ENCODE measurements at regions not wholly inside any gene's neighbourhood (a gene's known extent, or its start where the extent isn't known, plus 50 kb on each side); places are given as distances from the start of the nearest gene placed in this dataset.

DNA sequence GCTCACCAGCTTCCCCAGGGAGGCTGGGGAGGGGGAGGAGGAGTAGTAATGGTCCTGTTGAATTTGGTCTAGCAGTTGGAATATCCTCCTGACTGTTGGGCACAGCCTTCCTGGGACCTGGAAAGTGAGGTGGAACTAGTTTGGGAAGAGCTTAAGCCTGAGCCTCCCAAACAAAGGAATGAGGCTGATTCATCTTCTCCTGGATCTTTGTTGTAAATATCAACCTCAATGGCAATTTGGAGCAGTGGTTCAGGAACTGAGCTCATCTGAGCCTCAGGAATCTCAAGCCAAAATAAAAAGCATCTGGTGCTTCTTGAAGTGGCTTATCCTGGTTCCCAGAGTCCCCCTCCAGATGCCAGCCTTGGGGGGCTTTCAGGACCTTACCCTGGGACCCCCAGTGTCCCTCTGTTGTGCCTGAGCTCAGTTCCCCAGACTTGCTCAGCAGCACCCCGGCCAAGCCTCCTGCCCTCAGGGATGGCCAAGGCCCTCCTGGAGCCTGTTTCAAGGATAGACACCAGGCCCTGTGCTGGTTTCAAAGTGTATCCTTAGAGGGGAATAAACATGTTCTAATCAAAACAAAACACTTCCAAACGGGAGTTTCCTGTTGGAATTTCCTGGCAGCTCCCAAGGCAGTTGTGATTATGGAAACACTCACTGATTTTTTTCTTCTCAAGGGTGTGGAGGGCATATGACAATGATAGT, 112.6 kb downstream of the DDX1 start:
- DNase-seq (no peak), ATAC-seq (peak in 1 of 2 donors; percentile 54)
- in situ Hi-C loops (cut with MboI; ENCODE audit: low sequenced_read_pairs in 4 of 4) = no loop called here
- Histone ChIP-seq H3K36me3 (no peaks in the 10 kb centered on the region), H3K4me1 (no peaks in the 10 kb centered on the region), H3K9me3 (no peaks in the 10 kb centered on the region), H3K27me3 (no peaks in the 10 kb centered on the region), H3K27ac (peak overlapping the region; percentile 43 to 68 (median 56)), H3K4me3 (no peak overlapping the region)
- intact Hi-C loops (cut with DNase I; ENCODE audit: low total_unique reads) = no loop called here
- no peak for TF ChIP-seq POLR2A (IDR thresholded peaks at IDR 0.05)
- TF ChIP-seq, protein P1, sequence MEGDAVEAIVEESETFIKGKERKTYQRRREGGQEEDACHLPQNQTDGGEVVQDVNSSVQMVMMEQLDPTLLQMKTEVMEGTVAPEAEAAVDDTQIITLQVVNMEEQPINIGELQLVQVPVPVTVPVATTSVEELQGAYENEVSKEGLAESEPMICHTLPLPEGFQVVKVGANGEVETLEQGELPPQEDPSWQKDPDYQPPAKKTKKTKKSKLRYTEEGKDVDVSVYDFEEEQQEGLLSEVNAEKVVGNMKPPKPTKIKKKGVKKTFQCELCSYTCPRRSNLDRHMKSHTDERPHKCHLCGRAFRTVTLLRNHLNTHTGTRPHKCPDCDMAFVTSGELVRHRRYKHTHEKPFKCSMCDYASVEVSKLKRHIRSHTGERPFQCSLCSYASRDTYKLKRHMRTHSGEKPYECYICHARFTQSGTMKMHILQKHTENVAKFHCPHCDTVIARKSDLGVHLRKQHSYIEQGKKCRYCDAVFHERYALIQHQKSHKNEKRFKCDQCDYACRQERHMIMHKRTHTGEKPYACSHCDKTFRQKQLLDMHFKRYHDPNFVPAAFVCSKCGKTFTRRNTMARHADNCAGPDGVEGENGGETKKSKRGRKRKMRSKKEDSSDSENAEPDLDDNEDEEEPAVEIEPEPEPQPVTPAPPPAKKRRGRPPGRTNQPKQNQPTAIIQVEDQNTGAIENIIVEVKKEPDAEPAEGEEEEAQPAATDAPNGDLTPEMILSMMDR (IDR thresholded peaks at IDR 0.05 in 4 of 5, conservative IDR thresholded peaks at IDR 0.05 in 1 of 5) = no peak

DNA sequence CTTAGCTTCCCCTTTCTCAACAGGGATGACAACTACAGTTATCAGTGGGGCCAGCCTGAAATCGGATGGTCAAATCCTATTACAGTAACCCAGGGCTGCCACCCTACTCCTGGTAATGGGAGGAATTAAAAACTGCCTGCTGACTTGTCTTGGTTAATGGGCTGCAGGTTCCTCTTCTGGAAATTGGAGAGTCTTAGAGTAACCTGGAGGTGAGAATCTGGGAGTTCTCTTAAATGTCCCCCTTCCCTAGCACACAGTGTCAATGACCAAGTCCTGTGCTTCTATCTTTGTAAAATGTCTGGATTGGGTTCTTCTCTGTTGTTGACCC, 113.1 kb downstream of the DDX1 start:
- DNase-seq (no peak), ATAC-seq (no peak)
- H3K4me3 ChIP-seq = no peak overlapping the region
- no peak overlapping the region for H3K27ac ChIP-seq
- intact Hi-C loops (cut with DNase I; ENCODE audit: low total_unique reads) = no loop called here
- in situ Hi-C loops (cut with MboI; ENCODE audit: low sequenced_read_pairs in 4 of 4) = no loop called here
- no peaks in the 10 kb centered on the region for H3K9me3 ChIP-seq
- TF ChIP-seq POLR2A (IDR thresholded peaks at IDR 0.05) = no peak
- TF ChIP-seq, protein P1 (IDR thresholded peaks at IDR 0.05 in 4 of 5, conservative IDR thresholded peaks at IDR 0.05 in 1 of 5) = no peak
- H3K27me3 ChIP-seq = no peaks in the 10 kb centered on the region
- H3K4me1 ChIP-seq = no peaks in the 10 kb centered on the region
- no peaks in the 10 kb centered on the region for H3K36me3 ChIP-seq

DNA sequence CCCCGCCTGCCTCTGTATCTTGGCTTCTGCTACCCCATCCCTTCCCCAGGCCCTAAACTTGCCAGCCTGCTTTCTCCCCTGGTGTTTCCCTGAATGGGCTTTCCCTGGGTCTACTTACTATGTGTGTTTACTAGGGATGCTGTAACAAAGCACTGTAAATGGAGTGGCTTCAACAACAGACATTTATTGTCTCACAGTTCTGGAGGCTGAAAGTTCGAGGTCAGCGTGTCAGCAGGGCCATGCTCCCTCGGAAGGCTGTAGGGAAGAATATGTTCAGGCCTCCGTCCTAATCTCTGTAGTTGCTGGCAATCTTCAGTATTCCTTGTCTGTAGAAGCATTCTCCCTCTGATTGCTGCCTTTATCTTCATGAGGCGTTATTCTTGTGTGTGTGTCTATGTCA, 113.6 kb downstream of the DDX1 start:
- DNase-seq = no peak
- no peak overlapping the region for H3K4me3 ChIP-seq
- H3K27ac ChIP-seq = no peak overlapping the region
- no peaks in the 10 kb centered on the region for H3K36me3 ChIP-seq
- no peaks in the 10 kb centered on the region for H3K9me3 ChIP-seq
- in situ Hi-C loops (cut with MboI; ENCODE audit: low sequenced_read_pairs in 4 of 4) = no loop called here
- no peaks in the 10 kb centered on the region for H3K27me3 ChIP-seq
- intact Hi-C loops (cut with DNase I; ENCODE audit: low total_unique reads) = no loop called here
- H3K4me1 ChIP-seq = no peaks in the 10 kb centered on the region
- TF ChIP-seq POLR2A (IDR thresholded peaks at IDR 0.05) = no peak
- TF ChIP-seq, protein P1 (IDR thresholded peaks at IDR 0.05 in 4 of 5, conservative IDR thresholded peaks at IDR 0.05 in 1 of 5) = no peak
- no peak for ATAC-seq

DNA sequence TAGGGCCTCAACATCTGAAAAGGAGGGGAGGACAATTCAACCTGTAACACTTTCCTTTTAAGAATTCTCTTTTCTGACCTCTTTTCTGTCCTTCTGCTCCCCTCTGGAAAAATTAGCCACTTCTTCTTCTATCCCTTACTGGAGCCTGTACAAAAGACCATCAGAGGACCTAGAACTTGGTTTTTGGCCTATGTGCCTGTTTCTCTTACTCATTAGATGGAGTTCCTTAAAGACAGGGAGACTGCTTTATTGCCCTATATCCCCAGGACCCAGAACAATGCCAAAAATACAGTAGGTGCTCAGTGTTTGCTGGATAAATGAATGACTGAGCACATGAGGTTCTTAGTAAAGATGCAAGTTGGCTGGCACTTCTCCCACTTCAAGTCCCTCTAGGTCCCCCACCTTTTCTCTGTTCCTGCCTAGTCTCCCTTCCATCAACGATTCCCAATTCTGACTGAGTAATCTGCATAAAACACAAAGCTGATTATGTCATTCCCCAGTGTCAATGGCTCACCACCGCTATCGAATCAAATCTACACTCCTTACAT, 114.2 kb downstream of the DDX1 start:
- intact Hi-C loops (cut with DNase I; ENCODE audit: low total_unique reads) (no loop called here), in situ Hi-C loops (cut with MboI; ENCODE audit: low sequenced_read_pairs in 4 of 4) (no loop called here)
- TF ChIP-seq POLR2A (IDR thresholded peaks at IDR 0.05) = no peak
- TF ChIP-seq, protein P1 (IDR thresholded peaks at IDR 0.05 in 4 of 5, conservative IDR thresholded peaks at IDR 0.05 in 1 of 5) = no peak
- H3K27me3 ChIP-seq = no peaks in the 10 kb centered on the region
- ATAC-seq (no peak), DNase-seq (no peak)
- H3K9me3 ChIP-seq = no peaks in the 10 kb centered on the region
- H3K36me3 ChIP-seq = no peaks in the 10 kb centered on the region
- H3K27ac ChIP-seq = no peak overlapping the region
- H3K4me3 ChIP-seq = no peak overlapping the region
- H3K4me1 ChIP-seq = no peaks in the 10 kb centered on the region

DNA sequence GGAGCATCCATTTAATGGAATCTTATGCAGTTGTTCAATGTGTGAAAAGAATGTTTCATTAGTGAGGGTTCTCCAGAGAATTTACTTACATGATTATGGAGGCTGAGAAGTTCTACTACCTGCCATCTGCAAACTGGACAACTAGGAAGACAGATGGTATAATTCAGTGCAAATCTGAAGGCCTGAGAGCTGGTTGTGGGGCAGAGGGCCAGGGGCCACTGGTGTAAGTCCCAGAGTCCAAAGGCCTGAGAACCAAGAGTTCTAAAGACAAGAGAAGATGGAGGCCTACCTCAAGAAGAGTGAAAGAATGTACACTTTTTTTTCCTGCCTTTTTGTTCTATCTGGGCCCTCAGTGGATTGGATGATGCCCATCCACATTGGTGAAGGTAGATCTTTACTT, 114.8 kb downstream of the DDX1 start:
- no peaks in the 10 kb centered on the region for H3K4me1 ChIP-seq

More for the DNA sequence above, 114.8 kb downstream of the DDX1 start:
- H3K36me3 ChIP-seq = no peaks in the 10 kb centered on the region
- DNase-seq (no peak), ATAC-seq (no peak)
- TF ChIP-seq, protein P1 (IDR thresholded peaks at IDR 0.05 in 4 of 5, conservative IDR thresholded peaks at IDR 0.05 in 1 of 5) = no peak
- no peak for TF ChIP-seq POLR2A (IDR thresholded peaks at IDR 0.05)
- H3K4me3 ChIP-seq = no peak overlapping the region
- H3K27me3 ChIP-seq = no peaks in the 10 kb centered on the region
- no peaks in the 10 kb centered on the region for H3K9me3 ChIP-seq
- in situ Hi-C loops (cut with MboI; ENCODE audit: low sequenced_read_pairs in 4 of 4) = no loop called here
- H3K27ac ChIP-seq = no peak overlapping the region
- intact Hi-C loops (cut with DNase I; ENCODE audit: low total_unique reads) = no loop called here
